Vagina (tissue), 2 donors: ENCODE measurements at regions not wholly inside any gene's neighbourhood (a gene's known extent, or its start where the extent isn't known, plus 50 kb on each side); places are given as distances from the start of the nearest gene placed in this dataset.

Source experiments
- CTCF ChIP-seq, 3 experiments: fragments of 450-650 bp in 2 of 3; fragments of 200-600 bp in 1 of 3; sonication (generic) in 1 of 3; IDR thresholded peaks; one replicate each; pipeline ENCODE4 v1.5.1; 2017 to 2019; ENCODE audit warnings: antibody characterized with exemption in 3 of 3, mild to moderate bottlenecking in 2 of 3, moderate library complexity in 2 of 3
- POLR2A ChIP-seq, 2 donors: fragments of 450-650 bp; IDR thresholded peaks; one replicate each; pipeline ENCODE4 v1.6.1; 2017; ENCODE audit warnings: antibody characterized with exemption in 2 of 2, mild to moderate bottlenecking in 2 of 2, moderate library complexity in 2 of 2
- POLR2AphosphoS5 ChIP-seq, 2 donors: sonication (generic); formaldehyde crosslinking; IDR thresholded peaks; one replicate each; pipeline ENCODE4 v1.9.0; 2017; ENCODE audit warnings: antibody characterized with exemption in 2 of 2, mild to moderate bottlenecking in 2 of 2, low read depth in 1 of 2; ENCODE audit not compliant: insufficient read depth in 1 of 2

DNA sequence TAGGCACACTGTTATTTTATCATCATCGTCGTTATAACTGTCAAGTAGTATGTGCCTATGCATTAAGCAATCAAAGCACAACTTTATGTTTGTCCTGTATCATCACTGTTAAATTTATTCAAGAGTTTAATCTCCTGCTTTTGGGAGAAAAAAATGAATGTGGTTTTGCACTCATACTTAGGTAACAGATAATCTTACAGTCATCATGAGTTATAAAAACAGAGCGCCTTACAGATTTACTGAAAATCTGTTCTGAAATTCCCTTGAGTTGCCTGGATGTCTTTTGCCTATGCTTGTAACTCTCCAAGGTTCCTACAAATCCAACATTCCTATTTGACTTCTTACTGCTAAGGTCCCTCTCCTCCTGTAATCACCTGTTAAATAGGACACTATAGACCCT lies 307.3 kb downstream of the ZIC4 start:
- TF ChIP-seq CTCF (IDR thresholded peaks at IDR 0.05) (no peak), POLR2A (IDR thresholded peaks at IDR 0.05) (no peak), POLR2AphosphoS5 (IDR thresholded peaks at IDR 0.05; ENCODE audit: insufficient read depth in 1 of 2, low read depth in 1 of 2) (no peak)
